ENCODE measurements at regions not wholly inside any gene's neighbourhood (a gene's known extent, or its start where the extent isn't known, plus 50 kb on each side); places are given as distances from the start of the nearest gene placed in this dataset.

DNA sequence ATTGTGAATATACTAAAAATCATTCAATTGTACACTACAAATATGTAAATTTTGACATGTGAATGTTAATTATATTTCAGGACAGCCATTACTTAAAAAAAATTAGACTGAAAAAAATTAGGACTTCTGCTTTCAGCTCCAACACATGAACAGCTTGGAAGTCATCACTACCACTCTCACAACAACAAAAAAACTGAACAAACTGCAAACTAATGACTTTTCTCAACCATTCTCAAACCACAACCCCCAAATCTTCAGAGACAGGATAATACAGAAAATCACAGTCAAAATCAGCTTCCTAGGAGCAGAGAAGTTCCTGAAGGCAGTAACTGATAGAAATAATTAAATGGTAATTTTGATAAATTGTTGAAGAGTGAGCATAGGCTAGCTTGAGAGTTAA, 686.4 kb downstream of the TLE1 start:
- TF ChIP-seq, protein P1, sequence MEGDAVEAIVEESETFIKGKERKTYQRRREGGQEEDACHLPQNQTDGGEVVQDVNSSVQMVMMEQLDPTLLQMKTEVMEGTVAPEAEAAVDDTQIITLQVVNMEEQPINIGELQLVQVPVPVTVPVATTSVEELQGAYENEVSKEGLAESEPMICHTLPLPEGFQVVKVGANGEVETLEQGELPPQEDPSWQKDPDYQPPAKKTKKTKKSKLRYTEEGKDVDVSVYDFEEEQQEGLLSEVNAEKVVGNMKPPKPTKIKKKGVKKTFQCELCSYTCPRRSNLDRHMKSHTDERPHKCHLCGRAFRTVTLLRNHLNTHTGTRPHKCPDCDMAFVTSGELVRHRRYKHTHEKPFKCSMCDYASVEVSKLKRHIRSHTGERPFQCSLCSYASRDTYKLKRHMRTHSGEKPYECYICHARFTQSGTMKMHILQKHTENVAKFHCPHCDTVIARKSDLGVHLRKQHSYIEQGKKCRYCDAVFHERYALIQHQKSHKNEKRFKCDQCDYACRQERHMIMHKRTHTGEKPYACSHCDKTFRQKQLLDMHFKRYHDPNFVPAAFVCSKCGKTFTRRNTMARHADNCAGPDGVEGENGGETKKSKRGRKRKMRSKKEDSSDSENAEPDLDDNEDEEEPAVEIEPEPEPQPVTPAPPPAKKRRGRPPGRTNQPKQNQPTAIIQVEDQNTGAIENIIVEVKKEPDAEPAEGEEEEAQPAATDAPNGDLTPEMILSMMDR (IDR thresholded peaks at IDR 0.05; ENCODE audit: insufficient read depth, low read length, poor library complexity, severe bottlenecking): no peak
- no peak for TF ChIP-seq EZH2phosphoT487 (conservative IDR thresholded peaks at IDR 0.05; ENCODE audit: low read length)
